ENCODE measurements at regions not wholly inside any gene's neighbourhood (a gene's known extent, or its start where the extent isn't known, plus 50 kb on each side); places are given as distances from the start of the nearest gene placed in this dataset.

DNA sequence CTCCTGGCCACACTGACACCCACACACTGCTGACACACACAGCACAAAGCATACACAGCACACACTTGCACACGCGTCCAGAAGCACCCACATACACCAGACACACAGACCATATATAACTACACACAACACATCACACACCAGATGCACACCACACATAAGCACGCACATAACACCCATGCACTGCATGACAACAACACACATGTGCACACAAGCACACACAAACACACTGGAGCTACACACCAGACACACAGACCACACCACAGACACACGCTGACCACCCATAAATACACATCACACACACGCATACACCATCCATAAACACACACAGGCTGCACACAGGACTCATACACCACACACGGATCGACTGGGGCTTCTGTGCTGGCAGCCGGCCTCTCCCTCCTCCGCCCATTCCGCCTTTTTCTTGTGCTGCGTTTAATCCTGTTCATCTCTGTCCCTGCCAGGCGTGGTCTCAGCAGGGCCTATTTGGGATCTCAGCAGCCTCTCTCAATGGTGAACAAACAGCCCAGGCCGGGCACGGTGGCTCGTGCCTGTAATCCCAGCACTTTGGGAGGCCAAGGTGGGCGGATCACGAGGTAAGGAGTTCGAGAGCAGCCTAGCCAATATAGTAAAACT is 396.9 kb upstream of the MYT1L start:
- Histone ChIP-seq H3K27ac (ENCODE audit: control insufficient read depth, insufficient read depth) (no peak overlapping the region), H2AFZ (ENCODE audit: control insufficient read depth, low read depth, low read length) (no peak overlapping the region), H3K27me3 (replicated peaks in 1 of 2; ENCODE audit: control insufficient read depth in 2 of 2, insufficient read depth in 2 of 2, low read length in 1 of 2) (no peaks in the 10 kb centered on the region; a peak in 2 of 4 replicates), H3K36me3 (ENCODE audit: control insufficient read depth in 2 of 2, insufficient read depth in 2 of 2, low read length in 1 of 2) (no peaks in the 10 kb centered on the region), H3K4me3 (no peak overlapping the region), H3K9me3 (replicated peaks; ENCODE audit: control insufficient read depth, insufficient read depth, low read length) (no peaks in the 10 kb centered on the region), H3K4me1 (ENCODE audit: control insufficient read depth, insufficient read depth, low read length) (no peaks in the 10 kb centered on the region), H3K4me2 (ENCODE audit: control insufficient read depth, insufficient read depth) (no peak overlapping the region), H4K20me1 (ENCODE audit: control insufficient read depth, insufficient read depth) (no peaks in the 10 kb centered on the region), H3K9ac (ENCODE audit: control insufficient read depth, insufficient read depth, low read length) (no peak overlapping the region), H3K79me2 (ENCODE audit: control insufficient read depth, insufficient read depth, low read length) (no peaks in the 10 kb centered on the region)
- CTCF ChIA-PET = no interaction called here
- RAD21 ChIA-PET (ENCODE audit: unreplicated experiment) = no interaction called here
- in situ Hi-C loops (cut with MboI) = no loop called here
- BruUV-seq (replicated peaks) = no TSS peak
- SMC1A ChIA-PET (ENCODE audit: uncharacterized antibody, unreplicated experiment) = no interaction called here
- DNase-seq (ENCODE audit: low read depth, low spot score) (no peak), FAIRE-seq (no peak), ATAC-seq (no peak)
- TF ChIP-seq, protein P1, sequence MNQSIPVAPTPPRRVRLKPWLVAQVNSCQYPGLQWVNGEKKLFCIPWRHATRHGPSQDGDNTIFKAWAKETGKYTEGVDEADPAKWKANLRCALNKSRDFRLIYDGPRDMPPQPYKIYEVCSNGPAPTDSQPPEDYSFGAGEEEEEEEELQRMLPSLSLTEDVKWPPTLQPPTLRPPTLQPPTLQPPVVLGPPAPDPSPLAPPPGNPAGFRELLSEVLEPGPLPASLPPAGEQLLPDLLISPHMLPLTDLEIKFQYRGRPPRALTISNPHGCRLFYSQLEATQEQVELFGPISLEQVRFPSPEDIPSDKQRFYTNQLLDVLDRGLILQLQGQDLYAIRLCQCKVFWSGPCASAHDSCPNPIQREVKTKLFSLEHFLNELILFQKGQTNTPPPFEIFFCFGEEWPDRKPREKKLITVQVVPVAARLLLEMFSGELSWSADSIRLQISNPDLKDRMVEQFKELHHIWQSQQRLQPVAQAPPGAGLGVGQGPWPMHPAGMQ (IDR thresholded peaks at IDR 0.05; ENCODE audit: borderline replicate concordance) = 0 out of 2 replicates have a peak, but pooled peaks have one; percentile 10
- no peak for TF ChIP-seq SMAD5 (IDR thresholded peaks at IDR 0.05; ENCODE audit: low read depth)
- no peak for TF ChIP-seq ZZZ3 (IDR thresholded peaks at IDR 0.05; ENCODE audit: control insufficient read depth, insufficient read length, low read depth)
- POLR2A ChIA-PET = no interaction called here
- WGBS (ENCODE audit: insufficient coverage, insufficient replicate concordance, low lambda C conversion rate, missing lambda C conversion rate) = 29% methylated on average over 18 of the region's 18 CpGs
- intact Hi-C loops (cut with micrococcal nuclease; ENCODE audit: unreplicated experiment) = no loop called here

DNA sequence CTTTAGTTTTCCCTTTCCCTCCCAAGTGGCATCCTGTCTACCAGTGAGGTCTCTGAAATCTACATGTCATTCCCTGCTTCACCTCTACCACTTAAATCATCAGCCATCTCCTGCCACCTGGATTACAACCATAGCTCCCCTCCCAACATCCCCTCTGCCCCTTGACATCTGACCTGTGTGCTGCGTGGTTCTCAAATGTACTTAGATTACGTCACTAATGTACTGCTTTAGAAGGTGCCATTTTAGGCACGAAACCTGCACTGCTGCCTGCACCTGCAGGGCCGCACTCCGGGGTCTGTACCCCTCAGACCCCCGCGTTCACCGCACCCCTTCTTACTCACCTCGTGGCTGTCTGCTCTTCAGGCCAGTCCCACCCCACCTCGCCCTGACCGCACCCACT is 395.1 kb upstream of the MYT1L start:
- no peak overlapping the region for H3K4me2 ChIP-seq (ENCODE audit: control insufficient read depth, insufficient read depth)
- no peaks in the 10 kb centered on the region for H3K79me2 ChIP-seq (ENCODE audit: control insufficient read depth, insufficient read depth, low read length)
- no peak for DNase-seq (ENCODE audit: low read depth, low spot score)
- BruUV-seq (replicated peaks) = no TSS peak
- RAD21 ChIA-PET (ENCODE audit: unreplicated experiment) = no interaction called here
- SMC1A ChIA-PET (ENCODE audit: uncharacterized antibody, unreplicated experiment) = no interaction called here
- H3K36me3 ChIP-seq (ENCODE audit: control insufficient read depth in 2 of 2, insufficient read depth in 2 of 2, low read length in 1 of 2) = no peaks in the 10 kb centered on the region
- POLR2A ChIA-PET = no interaction called here
- H2AFZ ChIP-seq (ENCODE audit: control insufficient read depth, low read depth, low read length) = no peak overlapping the region
- CTCF ChIA-PET = no interaction called here
- no peak overlapping the region for H3K4me3 ChIP-seq
- no peak overlapping the region for H3K9ac ChIP-seq (ENCODE audit: control insufficient read depth, insufficient read depth, low read length)
- H3K27ac ChIP-seq (ENCODE audit: control insufficient read depth, insufficient read depth) = no peak overlapping the region
- no peaks in the 10 kb centered on the region for H3K9me3 ChIP-seq (replicated peaks; ENCODE audit: control insufficient read depth, insufficient read depth, low read length)
- no peaks in the 10 kb centered on the region; a peak in 1 of 4 replicates for H3K27me3 ChIP-seq (replicated peaks in 1 of 2; ENCODE audit: control insufficient read depth in 2 of 2, insufficient read depth in 2 of 2, low read length in 1 of 2)
- ATAC-seq = no peak
- H3K4me1 ChIP-seq (ENCODE audit: control insufficient read depth, insufficient read depth, low read length) = no peaks in the 10 kb centered on the region
- in situ Hi-C loops (cut with MboI) (no loop called here), intact Hi-C loops (cut with micrococcal nuclease; ENCODE audit: unreplicated experiment) (no loop called here)
- FAIRE-seq = no peak
- 50% methylated on average over 10 of the region's 11 CpGs for WGBS (ENCODE audit: insufficient coverage, insufficient replicate concordance, low lambda C conversion rate, missing lambda C conversion rate)
- no peaks in the 10 kb centered on the region for H4K20me1 ChIP-seq (ENCODE audit: control insufficient read depth, insufficient read depth)
- TF ChIP-seq MYC (IDR thresholded peaks at IDR 0.05; ENCODE audit: insufficient read depth, insufficient read length, insufficient replicate concordance, low read length, severe bottlenecking) (no peak), SREBF1 (IDR thresholded peaks at IDR 0.05; ENCODE audit: low read length) (no peak), BCL11A (IDR thresholded peaks at IDR 0.05; ENCODE audit: low read depth, low read length) (no peak), EED (IDR thresholded peaks at IDR 0.05; ENCODE audit: low read depth) (no peak), TCF3 (IDR thresholded peaks at IDR 0.05; ENCODE audit: borderline replicate concordance, insufficient read depth, low read depth, low read length) (no peak), POLR2A (IDR thresholded peaks at IDR 0.05; ENCODE audit: low read depth, low read length) (no peak), BCLAF1 (IDR thresholded peaks at IDR 0.05) (no peak)
- TF ChIP-seq, protein P2, sequence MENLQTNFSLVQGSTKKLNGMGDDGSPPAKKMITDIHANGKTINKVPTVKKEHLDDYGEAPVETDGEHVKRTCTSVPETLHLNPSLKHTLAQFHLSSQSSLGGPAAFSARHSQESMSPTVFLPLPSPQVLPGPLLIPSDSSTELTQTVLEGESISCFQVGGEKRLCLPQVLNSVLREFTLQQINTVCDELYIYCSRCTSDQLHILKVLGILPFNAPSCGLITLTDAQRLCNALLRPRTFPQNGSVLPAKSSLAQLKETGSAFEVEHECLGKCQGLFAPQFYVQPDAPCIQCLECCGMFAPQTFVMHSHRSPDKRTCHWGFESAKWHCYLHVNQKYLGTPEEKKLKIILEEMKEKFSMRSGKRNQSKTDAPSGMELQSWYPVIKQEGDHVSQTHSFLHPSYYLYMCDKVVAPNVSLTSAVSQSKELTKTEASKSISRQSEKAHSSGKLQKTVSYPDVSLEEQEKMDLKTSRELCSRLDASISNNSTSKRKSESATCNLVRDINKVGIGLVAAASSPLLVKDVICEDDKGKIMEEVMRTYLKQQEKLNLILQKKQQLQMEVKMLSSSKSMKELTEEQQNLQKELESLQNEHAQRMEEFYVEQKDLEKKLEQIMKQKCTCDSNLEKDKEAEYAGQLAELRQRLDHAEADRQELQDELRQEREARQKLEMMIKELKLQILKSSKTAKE (IDR thresholded peaks at IDR 0.05; ENCODE audit: low read depth, poor library complexity, severe bottlenecking) = no peak
- TF ChIP-seq, protein P3, sequence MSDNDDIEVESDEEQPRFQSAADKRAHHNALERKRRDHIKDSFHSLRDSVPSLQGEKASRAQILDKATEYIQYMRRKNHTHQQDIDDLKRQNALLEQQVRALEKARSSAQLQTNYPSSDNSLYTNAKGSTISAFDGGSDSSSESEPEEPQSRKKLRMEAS (IDR thresholded peaks at IDR 0.05; ENCODE audit: low read depth, low read length) = no peak

Measured in GM12878 (cell line).